Kasumi-1 (cell line): ENCODE measurements at regions not wholly inside any gene's neighbourhood (a gene's known extent, or its start where the extent isn't known, plus 50 kb on each side); places are given as distances from the start of the nearest gene placed in this dataset.

Experiments used
- DNase-seq, 2 experiments: peaks; one replicate each; lab custom pipeline; 2025; lab: John Stamatoyannopoulos, UW

GRCh38 chr2:238686223-238686622, 161.7 kb upstream of the TWIST2 start:
- no peak for DNase-seq

GRCh38 chr2:238688193-238689153, 159.4 kb upstream of the TWIST2 start:
- no peak for DNase-seq

- no peak for DNase-seq
Observed at GRCh38 chr2:238689331-238689730, 158.6 kb upstream of the TWIST2 start.

- DNase-seq, result no peak
Observed at GRCh38 chr2:238689871-238690389, 158.0 kb upstream of the TWIST2 start.

GRCh38 chr2:238690511-238690910, 157.4 kb upstream of the TWIST2 start:
- no peak for DNase-seq

- DNase-seq, result no peak
Observed at GRCh38 chr2:238691596-238692491, 156.0 kb upstream of the TWIST2 start.

GRCh38 chr2:238692562-238692961, 155.3 kb upstream of the TWIST2 start:
- DNase-seq, result no peak

- DNase-seq, result no peak
Observed at GRCh38 chr2:238693337-238694093, 154.4 kb upstream of the TWIST2 start.

- DNase-seq, result no peak
Observed at GRCh38 chr2:238694136-238694755, 153.6 kb upstream of the TWIST2 start.

- no peak for DNase-seq
Observed at GRCh38 chr2:238694922-238695321, 153.0 kb upstream of the TWIST2 start.

- no peak for DNase-seq
Observed at GRCh38 chr2:238695538-238695937, 152.3 kb upstream of the TWIST2 start.

- DNase-seq, result no peak
Observed at GRCh38 chr2:238696331-238696730, 151.6 kb upstream of the TWIST2 start.

GRCh38 chr2:238696786-238697185, 151.1 kb upstream of the TWIST2 start:
- no peak for DNase-seq

- no peak for DNase-seq
Observed at GRCh38 chr2:238697193-238698071, 150.5 kb upstream of the TWIST2 start.

- no peak for DNase-seq
Observed at GRCh38 chr2:238698072-238698352, 149.9 kb upstream of the TWIST2 start.

GRCh38 chr2:238698451-238699306, 149.2 kb upstream of the TWIST2 start:
- no peak for DNase-seq

GRCh38 chr2:238699307-238700116, 148.4 kb upstream of the TWIST2 start:
- no peak for DNase-seq

- DNase-seq, result no peak
Observed at GRCh38 chr2:238700117-238700457, 147.8 kb upstream of the TWIST2 start.
